ENCODE measurements at regions not wholly inside any gene's neighbourhood (a gene's known extent, or its start where the extent isn't known, plus 50 kb on each side); places are given as distances from the start of the nearest gene placed in this dataset.

DNA sequence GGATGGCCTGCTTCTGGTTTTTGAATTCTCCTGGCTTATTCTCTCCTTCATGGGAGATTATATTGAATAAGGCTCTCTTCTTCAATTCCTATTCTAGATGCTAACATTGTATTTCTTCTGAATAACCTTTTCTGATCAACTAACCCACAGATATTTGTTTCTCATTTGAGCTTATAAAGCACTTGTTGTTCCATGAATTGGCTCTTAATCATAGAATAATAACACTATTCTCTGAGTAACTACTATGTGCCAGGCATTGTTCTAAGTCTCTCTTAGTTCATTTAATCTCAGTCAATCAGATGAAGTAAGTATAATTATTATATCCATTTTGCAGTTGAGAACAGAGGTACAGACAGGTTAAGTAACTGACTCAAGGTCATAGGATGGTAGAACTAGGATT is 136.3 kb upstream of the MLIP start:
- Histone ChIP-seq H3K4me1 (ENCODE audit: control insufficient read depth, insufficient read depth, low read length) (no peaks in the 10 kb centered on the region), H3K27me3 (ENCODE audit: control insufficient read depth, insufficient read depth, low read length) (no peaks in the 10 kb centered on the region), H3K4me3 (ENCODE audit: low read length) (no peak overlapping the region), H3K9me3 (ENCODE audit: control insufficient read depth, low read depth, low read length) (no peaks in the 10 kb centered on the region), H3K36me3 (ENCODE audit: control insufficient read depth, insufficient read depth, low read length) (no peaks in the 10 kb centered on the region), H3K27ac (ENCODE audit: low read length) (no peak overlapping the region)
- no peak for DNase-seq

DNA sequence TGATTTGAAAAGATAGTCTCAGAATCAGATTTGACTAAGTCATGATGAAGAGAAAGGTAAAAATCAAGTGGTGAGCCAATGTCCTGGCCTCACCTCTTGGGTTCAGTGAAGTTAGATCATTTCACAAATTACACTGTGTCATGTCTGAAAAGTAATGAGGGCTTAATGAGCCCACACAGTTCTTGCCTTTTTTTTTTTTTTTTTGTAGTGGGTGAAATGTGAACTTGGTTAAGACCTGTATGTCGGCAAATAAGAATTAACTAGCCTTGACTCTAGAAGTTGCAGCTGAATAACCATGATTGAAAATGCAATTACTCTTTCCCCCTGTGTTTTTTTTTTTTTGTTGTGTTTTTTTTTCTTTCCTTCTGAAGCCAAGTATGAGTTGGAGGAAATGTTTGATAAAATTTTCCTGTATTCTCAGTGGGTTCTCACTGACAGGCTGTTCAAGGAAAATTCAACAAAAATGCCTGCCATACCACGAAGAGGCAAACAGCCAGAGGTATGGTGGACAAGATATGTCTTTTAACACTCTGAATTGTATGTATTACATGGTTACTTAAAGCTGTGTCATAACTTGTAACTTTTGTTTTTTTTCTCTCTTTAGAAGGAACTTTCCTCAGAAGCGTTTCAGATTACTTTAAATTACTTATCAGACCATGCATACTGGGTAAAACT is 135.2 kb upstream of the MLIP start:
- WGBS (ENCODE audit: insufficient coverage, low lambda C conversion rate), result 100% methylated on average over 1 of the region's 3 CpGs
- no peaks in the 10 kb centered on the region for H3K27me3 ChIP-seq (ENCODE audit: control insufficient read depth, insufficient read depth, low read length)
- no peak overlapping the region for H3K4me3 ChIP-seq (ENCODE audit: low read length)
- no peak overlapping the region for H3K27ac ChIP-seq (ENCODE audit: low read length)
- DNase-seq, result no peak
- no peaks in the 10 kb centered on the region for H3K36me3 ChIP-seq (ENCODE audit: control insufficient read depth, insufficient read depth, low read length)
- H3K9me3 ChIP-seq (ENCODE audit: control insufficient read depth, low read depth, low read length), result no peaks in the 10 kb centered on the region
- H3K4me1 ChIP-seq (ENCODE audit: control insufficient read depth, insufficient read depth, low read length), result no peaks in the 10 kb centered on the region

DNA sequence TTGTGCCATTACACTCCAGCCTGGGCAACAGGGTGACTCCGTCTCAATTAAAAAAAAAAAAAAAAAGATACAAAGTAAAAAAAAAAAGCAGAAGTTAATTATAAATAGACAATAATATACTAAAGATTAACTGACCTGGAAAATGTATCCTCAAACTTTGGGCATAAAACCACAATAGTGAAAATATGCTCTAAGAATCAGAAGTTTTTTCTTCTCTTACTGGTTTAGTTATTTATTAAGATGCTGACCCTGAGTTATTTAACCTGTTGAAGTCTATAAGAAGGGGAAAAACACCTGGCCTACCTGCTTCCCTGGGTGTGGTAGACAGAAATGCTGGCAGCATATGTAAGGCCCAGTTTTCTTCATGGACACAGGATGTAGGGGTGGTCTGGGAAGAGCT is 133.7 kb upstream of the MLIP start:
- Histone ChIP-seq H3K27me3 (ENCODE audit: control insufficient read depth, insufficient read depth, low read length) (no peaks in the 10 kb centered on the region), H3K9me3 (ENCODE audit: control insufficient read depth, low read depth, low read length) (no peaks in the 10 kb centered on the region), H3K4me3 (ENCODE audit: low read length) (no peak overlapping the region), H3K4me1 (ENCODE audit: control insufficient read depth, insufficient read depth, low read length) (no peaks in the 10 kb centered on the region), H3K36me3 (ENCODE audit: control insufficient read depth, insufficient read depth, low read length) (no peaks in the 10 kb centered on the region), H3K27ac (ENCODE audit: low read length) (no peak overlapping the region)
- DNase-seq, result no peak
- no CpG with 5 or more reads among the region's 1 CpG for WGBS (ENCODE audit: insufficient coverage, low lambda C conversion rate)

DNA sequence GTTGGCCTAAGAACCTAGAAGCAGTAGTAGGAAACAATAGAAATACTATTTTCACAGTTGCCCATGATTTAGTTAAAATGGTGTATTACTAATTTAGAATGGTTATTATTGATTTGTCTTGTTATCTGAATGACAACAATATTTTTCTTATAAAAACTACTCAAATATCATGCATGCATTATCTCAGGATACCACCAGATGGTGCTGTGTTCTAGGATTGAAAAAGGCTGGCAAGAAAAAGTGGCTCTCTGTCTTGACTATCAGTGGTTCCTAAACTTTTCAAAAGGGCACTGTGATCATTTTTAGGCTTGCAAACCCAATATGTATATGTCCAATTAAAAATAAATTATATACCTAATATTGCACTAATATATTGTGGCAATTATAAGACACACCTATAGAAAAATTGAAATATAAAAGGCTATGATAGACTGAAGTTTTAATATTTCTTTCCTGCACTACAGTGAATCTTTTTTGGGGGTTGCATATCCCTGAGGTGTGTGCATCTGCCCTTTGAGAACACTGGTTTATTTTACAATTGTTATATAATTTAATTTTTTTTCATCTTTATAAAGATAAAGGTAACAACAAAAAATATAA is 131.7 kb upstream of the MLIP start:
- peak in 1 of 2 donors; percentile 12 for DNase-seq
- no peak overlapping the region for H3K4me3 ChIP-seq (ENCODE audit: low read length)
- H3K36me3 ChIP-seq (ENCODE audit: control insufficient read depth, insufficient read depth, low read length), result no peaks in the 10 kb centered on the region
- no peaks in the 10 kb centered on the region for H3K27me3 ChIP-seq (ENCODE audit: control insufficient read depth, insufficient read depth, low read length)
- no peaks in the 10 kb centered on the region for H3K9me3 ChIP-seq (ENCODE audit: control insufficient read depth, low read depth, low read length)
- no peaks in the 10 kb centered on the region for H3K4me1 ChIP-seq (ENCODE audit: control insufficient read depth, insufficient read depth, low read length)
- no peak overlapping the region for H3K27ac ChIP-seq (ENCODE audit: low read length)

DNA sequence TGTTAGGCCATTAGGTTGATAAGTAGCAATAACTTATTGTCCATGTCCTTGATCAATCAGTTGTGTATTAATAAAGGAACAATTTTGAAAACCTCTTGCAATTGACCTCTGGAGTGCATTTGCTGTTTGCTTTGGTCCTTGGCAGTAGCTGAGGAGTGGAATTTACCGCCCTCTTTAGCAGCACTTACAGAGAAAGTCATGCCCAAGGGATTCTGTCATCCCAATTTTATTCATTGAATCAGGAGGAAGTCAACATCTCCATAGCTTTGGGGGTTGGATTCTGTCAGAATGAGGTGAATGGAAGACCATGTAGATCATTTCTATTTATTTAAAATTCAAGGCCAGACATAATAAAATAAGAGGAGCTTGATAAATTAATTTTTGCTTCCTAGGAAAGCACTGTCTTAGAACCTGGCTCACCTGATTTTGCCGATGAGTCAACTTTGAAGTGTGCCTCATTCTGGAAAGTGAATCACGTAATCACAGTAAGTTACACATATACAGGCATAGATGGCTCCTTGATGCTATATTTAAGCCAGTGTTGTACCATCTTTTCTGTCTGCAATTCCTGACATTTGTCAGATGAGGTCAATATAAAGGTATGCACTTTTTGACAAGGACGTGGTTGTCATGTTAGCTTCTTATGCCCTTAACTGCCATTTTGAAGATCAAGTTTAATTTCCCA is 128.7 kb upstream of the MLIP start:
- H3K27me3 ChIP-seq (ENCODE audit: control insufficient read depth, insufficient read depth, low read length), result no peaks in the 10 kb centered on the region
- WGBS (ENCODE audit: insufficient coverage, low lambda C conversion rate), result no CpG with 5 or more reads among the region's 4 CpGs
- H3K27ac ChIP-seq (ENCODE audit: low read length), result no peak overlapping the region
- H3K36me3 ChIP-seq (ENCODE audit: control insufficient read depth, insufficient read depth, low read length), result no peaks in the 10 kb centered on the region
- no peak overlapping the region for H3K4me3 ChIP-seq (ENCODE audit: low read length)
- H3K9me3 ChIP-seq (ENCODE audit: control insufficient read depth, low read depth, low read length), result no peaks in the 10 kb centered on the region
- no peak for DNase-seq
- H3K4me1 ChIP-seq (ENCODE audit: control insufficient read depth, insufficient read depth, low read length), result no peaks in the 10 kb centered on the region

DNA sequence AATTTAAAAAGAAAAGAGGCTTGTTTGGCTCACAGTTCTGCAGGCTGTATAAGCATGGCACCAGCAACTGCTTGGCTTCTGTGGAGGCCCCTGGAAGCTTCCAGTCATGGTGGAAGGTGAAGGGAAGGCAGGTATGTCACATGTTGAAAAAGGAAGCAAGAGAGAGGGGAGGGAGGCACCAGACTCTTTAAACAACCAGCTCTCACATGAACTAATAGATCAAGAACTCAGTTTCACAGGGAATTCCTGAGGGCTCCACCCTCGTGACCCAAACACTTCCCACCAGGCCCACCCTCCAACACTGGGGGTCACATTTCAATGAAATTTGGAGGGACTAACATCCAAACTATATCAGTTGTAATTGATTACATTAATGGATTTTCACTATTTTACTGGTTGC is 127.9 kb upstream of the MLIP start:
- Histone ChIP-seq H3K4me1 (ENCODE audit: control insufficient read depth, insufficient read depth, low read length) (no peaks in the 10 kb centered on the region), H3K27ac (ENCODE audit: low read length) (no peak overlapping the region), H3K27me3 (ENCODE audit: control insufficient read depth, insufficient read depth, low read length) (no peaks in the 10 kb centered on the region), H3K9me3 (ENCODE audit: control insufficient read depth, low read depth, low read length) (no peaks in the 10 kb centered on the region), H3K36me3 (ENCODE audit: control insufficient read depth, insufficient read depth, low read length) (no peaks in the 10 kb centered on the region), H3K4me3 (ENCODE audit: low read length) (no peak overlapping the region)
- WGBS (ENCODE audit: insufficient coverage, low lambda C conversion rate), result no CpG with 5 or more reads among the region's 1 CpG
- no peak for DNase-seq

DNA sequence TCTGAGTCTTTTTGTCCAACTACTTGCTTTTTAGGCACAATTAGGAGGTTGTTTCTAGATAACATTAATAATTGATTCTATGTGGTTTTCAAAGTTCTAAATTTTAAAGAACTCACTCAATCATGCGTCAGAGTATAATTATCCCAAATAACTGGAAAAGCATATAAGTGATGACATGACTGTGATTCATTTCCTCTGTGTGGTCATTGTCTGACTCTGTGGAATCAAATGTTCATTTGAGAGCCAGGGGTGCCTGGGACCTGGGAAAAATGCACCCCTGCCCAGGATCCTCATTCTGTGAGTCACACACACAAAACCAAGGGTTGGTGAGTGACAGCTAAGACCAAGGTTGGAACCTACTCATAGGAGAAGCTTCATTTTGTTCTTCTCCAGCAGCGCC is 127.1 kb upstream of the MLIP start:
- Histone ChIP-seq H3K36me3 (ENCODE audit: control insufficient read depth, insufficient read depth, low read length) (no peaks in the 10 kb centered on the region), H3K27me3 (ENCODE audit: control insufficient read depth, insufficient read depth, low read length) (no peaks in the 10 kb centered on the region), H3K27ac (ENCODE audit: low read length) (no peak overlapping the region), H3K4me3 (ENCODE audit: low read length) (no peak overlapping the region), H3K9me3 (ENCODE audit: control insufficient read depth, low read depth, low read length) (no peaks in the 10 kb centered on the region), H3K4me1 (ENCODE audit: control insufficient read depth, insufficient read depth, low read length) (no peaks in the 10 kb centered on the region)
- 80% methylated on average over 1 of the region's 2 CpGs for whole genome bisulfite sequencing (ENCODE audit: insufficient coverage, low lambda C conversion rate)
- no peak for DNase-seq

DNA sequence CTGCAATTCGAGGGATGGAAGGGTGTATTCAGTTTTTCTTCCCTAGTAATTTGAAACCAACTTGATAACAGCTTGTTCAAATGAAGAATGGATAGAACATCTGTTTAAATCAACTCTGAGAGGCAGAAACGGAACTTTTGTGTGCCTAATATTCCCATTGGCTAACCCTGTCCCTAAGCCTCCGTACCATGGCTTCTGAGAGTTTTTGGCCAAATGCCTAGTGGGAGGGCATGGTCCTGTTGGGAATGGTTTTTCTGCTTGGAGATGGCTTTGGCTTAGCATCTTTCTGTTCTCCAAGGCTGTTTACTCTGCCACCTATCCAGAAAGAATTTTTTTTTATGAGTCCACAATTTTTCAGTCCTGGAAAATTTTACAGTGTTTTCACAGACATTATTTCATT is 126.7 kb upstream of the MLIP start:
- H3K27me3 ChIP-seq (ENCODE audit: control insufficient read depth, insufficient read depth, low read length), result no peaks in the 10 kb centered on the region
- H3K27ac ChIP-seq (ENCODE audit: low read length), result no peak overlapping the region
- no peak for DNase-seq
- H3K4me1 ChIP-seq (ENCODE audit: control insufficient read depth, insufficient read depth, low read length), result no peaks in the 10 kb centered on the region
- no peak overlapping the region for H3K4me3 ChIP-seq (ENCODE audit: low read length)
- WGBS (ENCODE audit: insufficient coverage, low lambda C conversion rate), result no CpG with 5 or more reads among the region's 3 CpGs
- H3K36me3 ChIP-seq (ENCODE audit: control insufficient read depth, insufficient read depth, low read length), result no peaks in the 10 kb centered on the region
- H3K9me3 ChIP-seq (ENCODE audit: control insufficient read depth, low read depth, low read length), result no peaks in the 10 kb centered on the region

DNA sequence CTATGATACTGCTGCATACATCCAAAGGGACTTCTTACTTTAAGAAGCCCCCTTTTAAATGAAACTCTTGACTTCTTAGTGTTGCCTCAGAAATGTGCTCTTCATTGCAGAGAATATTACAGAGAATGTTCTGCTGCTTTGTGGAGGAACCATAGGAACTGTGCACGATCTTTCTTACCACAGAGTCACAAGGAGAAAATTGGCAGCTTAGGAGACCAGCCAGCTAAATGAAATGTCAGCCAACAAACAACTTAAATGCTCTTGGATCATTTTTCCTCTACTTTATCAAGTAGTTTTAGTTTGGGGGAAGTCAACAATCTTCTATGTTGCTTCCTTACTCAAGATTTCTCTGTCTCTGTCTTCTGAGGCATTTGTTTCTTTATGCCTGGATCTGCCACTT is 125.9 kb upstream of the MLIP start:
- no peaks in the 10 kb centered on the region for H3K27me3 ChIP-seq (ENCODE audit: control insufficient read depth, insufficient read depth, low read length)
- no peaks in the 10 kb centered on the region for H3K36me3 ChIP-seq (ENCODE audit: control insufficient read depth, insufficient read depth, low read length)
- WGBS (ENCODE audit: insufficient coverage, low lambda C conversion rate), result 100% methylated on average over 1 of the region's 1 CpG
- H3K27ac ChIP-seq (ENCODE audit: low read length), result no peak overlapping the region
- H3K4me1 ChIP-seq (ENCODE audit: control insufficient read depth, insufficient read depth, low read length), result no peaks in the 10 kb centered on the region
- no peak overlapping the region for H3K4me3 ChIP-seq (ENCODE audit: low read length)
- H3K9me3 ChIP-seq (ENCODE audit: control insufficient read depth, low read depth, low read length), result no peaks in the 10 kb centered on the region
- DNase-seq, result no peak

DNA sequence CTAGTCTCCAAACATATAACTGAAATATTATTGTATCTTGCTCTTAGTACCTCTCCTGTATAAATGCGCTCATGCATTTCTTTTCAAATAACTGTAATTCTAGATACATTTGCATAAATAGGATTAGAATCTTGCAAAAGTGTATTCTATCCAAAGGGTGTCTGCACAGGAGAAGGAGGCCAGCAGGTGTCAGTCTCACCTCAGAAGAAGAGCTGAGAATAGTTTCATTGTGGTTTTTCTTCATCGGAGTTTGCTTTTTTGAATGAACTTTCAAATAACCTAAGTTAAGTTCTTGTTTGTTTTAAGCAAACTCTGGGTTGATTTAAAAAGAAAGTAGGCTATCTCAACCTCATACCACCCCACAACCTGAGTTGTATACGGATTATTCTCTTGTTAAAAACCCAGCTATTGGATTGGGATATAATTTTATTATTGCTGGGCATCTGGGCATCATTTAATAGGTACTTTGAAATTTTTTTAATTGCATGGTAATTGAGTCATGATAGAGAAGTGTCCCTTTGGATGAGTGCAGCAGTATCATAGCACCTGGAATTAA is 125.0 kb upstream of the MLIP start:
- Histone ChIP-seq H3K4me3 (ENCODE audit: low read length) (no peak overlapping the region), H3K9me3 (ENCODE audit: control insufficient read depth, low read depth, low read length) (no peaks in the 10 kb centered on the region), H3K27ac (ENCODE audit: low read length) (no peak overlapping the region), H3K36me3 (ENCODE audit: control insufficient read depth, insufficient read depth, low read length) (no peaks in the 10 kb centered on the region), H3K4me1 (ENCODE audit: control insufficient read depth, insufficient read depth, low read length) (no peaks in the 10 kb centered on the region), H3K27me3 (ENCODE audit: control insufficient read depth, insufficient read depth, low read length) (no peaks in the 10 kb centered on the region)
- peak; percentile 23 to 35 for DNase-seq
- no CpG with 5 or more reads among the region's 3 CpGs for WGBS (ENCODE audit: insufficient coverage, low lambda C conversion rate)
